ENCODE measurements at regions not wholly inside any gene's neighbourhood (a gene's known extent, or its start where the extent isn't known, plus 50 kb on each side); places are given as distances from the start of the nearest gene placed in this dataset.

- TF ChIP-seq CTCF (IDR thresholded peaks at IDR 0.05) (no peak), ZFX (IDR thresholded peaks at IDR 0.05; ENCODE audit: borderline replicate concordance) (no peak)
Measured at GRCh38 chr15:81595752-81596151, 221.7 kb upstream of the TMC3 start.
